ENCODE measurements at regions not wholly inside any gene's neighbourhood (a gene's known extent, or its start where the extent isn't known, plus 50 kb on each side); places are given as distances from the start of the nearest gene placed in this dataset.

DNA sequence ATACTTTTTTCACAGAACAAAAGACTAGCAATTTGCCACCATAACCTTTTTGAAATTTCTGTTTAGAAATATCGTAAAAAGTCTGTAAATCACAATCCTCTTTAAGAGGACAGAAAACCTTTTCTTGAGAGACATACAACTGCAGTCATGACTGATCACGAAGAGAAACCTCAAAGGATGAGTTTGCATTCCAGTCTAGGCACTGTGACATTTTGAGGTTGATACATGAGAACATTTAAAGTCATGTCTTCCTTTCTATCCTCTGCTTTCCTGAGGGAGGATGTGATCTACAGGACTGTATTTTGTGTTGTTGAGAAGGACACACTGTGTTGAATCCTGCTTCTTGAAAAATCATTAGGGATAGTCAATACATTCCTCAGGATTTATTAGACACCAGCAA lies 476.7 kb upstream of the CCDC179 start:
- no peak for DNase-seq

DNA sequence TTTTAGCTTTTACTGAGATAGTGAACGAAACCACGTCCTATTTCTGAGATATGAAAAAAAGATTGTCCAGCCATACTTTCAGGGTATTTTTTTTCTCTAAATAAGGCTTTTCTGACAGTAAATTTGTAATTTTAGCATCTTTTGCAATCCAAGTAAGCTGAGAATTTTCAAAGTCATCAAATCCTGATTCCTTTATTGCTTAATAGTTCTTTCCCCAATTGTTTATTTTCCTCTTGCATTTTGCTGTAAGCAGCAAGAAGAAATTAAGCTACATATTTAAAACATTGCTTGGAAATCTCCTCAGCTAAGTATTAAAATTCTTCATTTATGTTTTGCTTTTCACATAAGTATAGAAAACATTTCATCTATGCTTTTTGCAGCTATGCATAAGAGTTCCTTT lies 493.3 kb upstream of the CCDC179 start:
- DNase-seq: no peak

DNA sequence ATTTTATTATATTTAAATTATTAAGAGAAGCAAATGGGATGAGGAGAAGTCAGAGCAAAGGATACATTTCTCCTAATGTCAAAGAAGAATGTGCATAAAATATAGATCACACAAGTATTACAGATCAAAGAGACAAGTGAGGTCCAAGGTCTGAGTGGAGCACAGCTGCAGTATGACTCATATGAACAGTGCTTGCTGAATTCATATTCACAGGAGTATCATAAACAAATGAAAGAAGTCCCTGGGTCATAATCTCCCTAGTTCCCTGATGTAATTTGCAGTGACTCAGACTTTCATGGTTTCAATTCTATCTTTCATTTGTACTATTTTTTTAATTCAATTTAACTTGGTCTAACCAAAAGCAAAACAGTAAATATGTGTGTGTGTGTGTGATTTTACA lies 499.0 kb upstream of the CCDC179 start:
- peak; percentile 59 to 79 (median 77) for DNase-seq

GRCh38 chr11:23364076-23364475 lies 503.8 kb upstream of the CCDC179 start:
- DNase-seq: no peak

- no peak for DNase-seq
Observed at GRCh38 chr11:23370580-23371275, 510.5 kb upstream of the CCDC179 start.

DNA sequence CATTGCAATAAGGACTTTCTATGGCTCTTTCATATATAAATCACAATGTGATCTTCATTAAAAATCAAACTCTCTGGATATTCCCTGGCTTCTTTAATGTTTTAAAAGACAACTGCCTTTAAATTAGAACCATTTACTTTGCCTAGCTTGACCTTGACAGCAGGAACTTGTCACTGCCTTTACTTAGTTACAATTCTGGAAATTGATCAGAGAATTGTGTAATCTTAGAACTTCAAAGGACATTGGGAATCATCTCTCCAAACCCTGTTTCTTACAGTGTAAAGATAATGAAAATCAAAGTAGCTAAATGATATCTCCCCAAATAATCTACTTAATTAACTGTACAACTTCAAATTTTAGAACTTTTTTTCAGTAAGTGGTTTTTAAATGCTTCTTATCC lies 517.6 kb upstream of the CCDC179 start:
- no peak for DNase-seq

GRCh38 chr11:23391031-23391430 lies 530.8 kb upstream of the CCDC179 start:
- no peak for DNase-seq

- no peak for DNase-seq
Observed at GRCh38 chr11:23398052-23398451, 537.8 kb upstream of the CCDC179 start.

DNA sequence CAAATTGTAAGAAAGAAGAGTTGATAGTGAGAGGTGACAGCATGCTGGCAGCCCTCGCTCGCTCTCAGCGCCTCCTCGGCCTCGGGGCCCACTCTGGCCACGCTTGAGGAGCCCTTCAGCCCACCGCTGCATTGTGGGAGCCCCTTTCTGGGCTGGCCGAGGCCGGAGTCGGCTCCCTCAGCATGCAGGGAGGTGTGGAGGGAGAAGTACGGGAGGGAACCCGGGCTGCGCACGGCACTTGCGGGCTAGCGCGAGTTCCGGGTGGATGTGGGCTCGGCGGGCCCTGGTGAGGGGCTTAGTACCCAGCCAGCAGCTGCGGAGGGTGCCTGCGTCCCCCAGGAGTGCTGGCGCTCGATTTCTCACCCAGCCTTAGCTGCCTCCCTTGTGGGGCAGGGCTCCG lies 539.7 kb upstream of the CCDC179 start:
- no peak for DNase-seq

- no peak for DNase-seq
Observed at GRCh38 chr11:23403210-23404185, 543.2 kb upstream of the CCDC179 start.

DNA sequence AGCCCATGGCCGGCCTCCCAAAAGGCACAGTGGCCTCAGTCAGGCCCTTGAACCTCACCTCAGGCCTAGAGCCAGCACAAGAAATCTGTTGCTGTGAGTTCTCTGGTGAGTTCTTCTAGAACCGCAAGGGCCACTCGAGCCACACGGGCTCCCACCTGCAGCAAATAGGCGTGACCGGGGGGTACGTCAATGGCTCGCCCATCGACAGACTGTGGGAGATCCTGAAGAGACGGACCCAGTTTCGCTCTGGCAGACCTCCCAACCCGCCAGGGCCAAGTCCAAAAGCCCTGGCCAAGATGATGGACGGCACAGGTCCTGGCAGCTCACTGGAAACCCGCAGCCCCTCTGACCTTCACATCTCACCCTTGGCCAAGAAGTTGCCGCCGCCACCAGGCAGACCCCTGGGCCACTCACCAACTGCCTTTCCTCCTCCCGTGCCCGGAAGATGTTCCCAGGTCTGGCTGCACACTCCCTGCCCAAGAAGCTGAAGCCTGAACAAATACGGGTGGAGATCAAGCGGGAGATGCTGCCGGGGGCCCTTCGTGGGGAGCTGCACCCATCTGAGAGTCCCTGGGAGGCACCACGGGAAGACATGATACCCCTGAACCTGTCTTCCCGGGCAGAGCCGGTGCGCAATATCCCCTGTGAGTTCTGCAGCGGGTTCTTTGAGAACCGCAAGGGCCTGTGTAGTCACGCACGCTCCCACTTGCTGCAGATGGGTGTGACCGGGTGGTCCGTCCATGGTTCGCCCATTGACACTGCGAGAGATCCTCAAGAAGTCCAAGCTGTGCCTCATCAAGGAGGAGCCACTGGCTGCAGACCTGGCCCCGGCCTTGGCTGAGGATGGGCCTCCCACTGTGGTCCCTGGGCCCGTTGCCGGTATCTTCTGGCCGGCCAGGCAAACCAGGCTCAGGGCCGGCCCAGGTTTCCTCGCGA lies 544.2 kb upstream of the CCDC179 start:
- no peak for DNase-seq

DNA sequence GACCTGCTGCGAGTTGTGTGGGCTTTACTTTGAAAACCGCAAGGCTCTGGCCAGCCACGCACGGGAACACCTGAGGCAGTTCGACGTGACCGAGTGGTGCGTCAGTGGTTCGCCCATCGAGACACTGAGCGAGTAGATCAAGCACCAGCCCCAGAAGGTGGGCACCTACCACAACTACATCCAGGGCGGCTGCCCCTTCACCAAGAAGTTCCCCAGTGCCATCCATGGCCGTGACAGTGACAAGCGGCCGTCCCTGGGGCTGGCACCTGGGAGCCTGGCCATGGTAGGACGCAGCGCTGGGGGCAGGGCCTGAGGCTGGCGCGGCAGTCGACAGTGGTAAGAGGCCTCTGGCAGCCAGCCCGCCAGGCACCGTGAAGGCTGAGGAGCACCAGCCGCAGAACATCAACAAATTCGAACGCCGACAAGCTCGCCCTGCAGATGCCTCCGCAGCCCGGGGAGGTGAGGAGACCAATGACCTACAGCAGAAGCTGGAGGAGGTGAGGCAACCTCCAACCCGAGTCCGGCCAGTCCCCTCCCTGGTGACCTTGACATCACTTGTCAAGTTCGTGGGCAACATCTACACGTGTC lies 545.2 kb upstream of the CCDC179 start:
- no peak for DNase-seq

- DNase-seq: no peak
Observed at GRCh38 chr11:23406131-23406819, 546.0 kb upstream of the CCDC179 start.

DNA sequence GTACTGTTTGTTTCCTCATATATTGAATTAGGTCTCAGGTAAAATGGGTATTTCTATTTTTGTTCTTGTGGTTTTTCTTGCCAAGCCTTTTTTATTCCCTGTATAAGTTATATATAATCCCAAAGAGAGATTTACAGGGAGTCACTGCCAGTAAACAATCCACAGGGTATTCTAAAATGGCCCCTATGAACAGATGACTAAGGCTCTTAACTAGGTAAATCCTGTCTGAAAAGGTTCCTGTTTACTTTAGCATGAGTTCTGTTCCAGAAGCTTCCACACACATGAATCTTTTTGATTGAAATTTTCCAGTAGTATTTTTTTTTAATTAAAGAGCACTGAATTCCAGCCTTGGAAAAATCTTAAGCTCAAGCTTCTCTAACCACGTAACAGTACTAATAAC lies 552.8 kb upstream of the CCDC179 start:
- DNase-seq: no peak

GRCh38 chr11:23423104-23423503 lies 562.8 kb upstream of the CCDC179 start:
- peak; percentile 1 to 19 (median 8) for DNase-seq

DNA sequence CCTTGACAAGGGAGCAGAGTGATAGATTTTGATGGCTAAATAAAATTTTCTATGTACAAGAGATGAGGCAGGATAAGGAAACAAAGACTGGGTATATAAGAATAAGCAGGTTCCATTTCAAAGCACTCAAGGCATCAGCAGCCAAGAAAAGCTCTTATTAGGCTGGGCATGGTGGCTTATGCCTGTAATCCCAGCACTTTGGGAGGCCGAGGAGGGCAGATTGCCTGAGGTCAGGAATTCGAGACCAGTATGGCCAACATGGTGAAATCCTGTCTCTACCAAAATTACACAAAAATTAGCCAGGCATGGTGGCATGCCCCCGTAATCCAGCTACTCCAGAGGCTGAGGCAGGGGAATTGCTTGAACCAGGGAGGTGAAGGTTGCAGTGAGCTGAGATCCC lies 563.4 kb upstream of the CCDC179 start:
- DNase-seq: no peak

- peak; percentile 36 to 64 (median 41) for DNase-seq
Observed at GRCh38 chr11:23425381-23425780, 565.1 kb upstream of the CCDC179 start.

DNA sequence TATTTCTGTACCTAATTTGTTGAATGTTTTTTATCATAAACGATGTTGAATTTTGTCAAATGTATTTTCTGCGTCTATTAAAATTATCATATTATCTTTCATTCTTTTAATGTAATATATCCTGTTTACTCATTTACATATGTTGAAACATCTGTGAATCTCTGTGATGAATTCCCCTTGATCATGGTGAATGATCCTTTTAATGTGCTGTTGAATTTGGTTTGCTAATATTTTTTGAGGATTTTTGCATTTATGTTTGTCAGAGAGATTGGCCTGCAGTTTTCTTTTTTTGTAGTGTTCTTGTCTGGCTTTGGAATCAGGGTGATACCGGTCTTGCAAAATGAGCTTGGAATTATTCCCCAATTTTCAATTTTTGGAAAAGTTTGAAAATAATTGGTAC lies 569.3 kb upstream of the CCDC179 start:
- DNase-seq: no peak

- DNase-seq: no peak
Observed at GRCh38 chr11:23453522-23453921, 593.2 kb upstream of the CCDC179 start.

GRCh38 chr11:23455321-23455891 lies 595.1 kb upstream of the CCDC179 start:
- DNase-seq: no peak

GRCh38 chr11:23457641-23458040 lies 597.4 kb upstream of the CCDC179 start:
- DNase-seq: no peak
